ENCODE measurements at regions not wholly inside any gene's neighbourhood (a gene's known extent, or its start where the extent isn't known, plus 50 kb on each side); places are given as distances from the start of the nearest gene placed in this dataset.

DNA sequence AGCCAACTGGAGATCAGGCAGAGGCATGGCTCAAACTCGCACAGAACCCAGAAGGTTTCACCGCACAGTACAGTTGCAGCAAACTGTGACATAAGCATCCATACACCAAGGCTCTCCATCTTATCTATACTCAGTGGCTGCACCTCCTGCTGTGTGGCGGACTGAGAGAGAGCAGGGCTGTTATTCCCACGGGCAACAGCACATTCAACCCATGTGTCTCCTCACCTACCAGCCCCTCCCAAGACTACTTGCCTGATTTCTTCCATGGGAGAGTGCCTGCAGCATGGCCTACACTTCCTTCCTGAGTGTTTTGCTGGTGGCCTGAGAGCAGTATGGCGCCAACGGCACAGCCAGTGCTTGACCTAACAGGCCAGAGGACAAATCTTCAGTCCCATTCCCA is 1606.6 kb downstream of the SLITRK1 start (continued):
- no peak for TF ChIP-seq PKNOX1 (IDR thresholded peaks at IDR 0.05)
- TF ChIP-seq RFX5 (IDR thresholded peaks at IDR 0.05; ENCODE audit: low read depth, low read length): no peak
- no peak for TF ChIP-seq EZH2 (IDR thresholded peaks at IDR 0.05; ENCODE audit: borderline replicate concordance, control insufficient read depth, low read depth, low read length)
- TF ChIP-seq FOXK2 (IDR thresholded peaks at IDR 0.05): no peak

DNA sequence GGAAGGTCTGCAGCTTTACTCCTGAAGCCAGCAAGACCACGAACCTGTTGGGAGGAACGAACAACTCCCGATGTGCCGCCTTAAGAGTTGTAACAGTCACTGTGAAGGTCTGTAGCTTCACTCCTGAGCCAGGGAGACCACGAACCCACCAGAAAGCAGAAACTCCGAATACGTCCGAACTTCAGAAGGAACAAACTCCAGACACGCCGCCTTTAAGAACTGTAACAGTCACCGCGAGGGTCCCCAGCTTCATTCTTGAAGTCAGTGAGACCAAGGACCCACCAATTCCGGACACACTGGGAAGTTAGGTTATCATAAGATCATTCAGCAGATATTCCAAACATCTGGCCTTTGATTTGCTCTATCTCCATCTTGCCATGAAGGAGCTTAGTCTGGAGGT is 1623.0 kb downstream of the SLITRK1 start:
- DNase-seq (ENCODE audit: low read depth, low spot score) (no peak), FAIRE-seq (no peak), ATAC-seq (no peak)
- in situ Hi-C loops (cut with MboI): no loop called here
- Histone ChIP-seq H3K4me1 (ENCODE audit: control insufficient read depth, insufficient read depth, low read length) (no peaks in the 10 kb centered on the region), H3K9ac (ENCODE audit: control insufficient read depth, insufficient read depth, low read length) (no peak overlapping the region), H3K4me2 (ENCODE audit: control insufficient read depth, insufficient read depth) (no peak overlapping the region), H3K79me2 (ENCODE audit: control insufficient read depth, insufficient read depth, low read length) (no peaks in the 10 kb centered on the region), H3K27me3 (replicated peaks in 1 of 2; ENCODE audit: control insufficient read depth in 2 of 2, insufficient read depth in 2 of 2, low read length in 1 of 2) (no peaks in the 10 kb centered on the region), H3K27ac (ENCODE audit: control insufficient read depth, insufficient read depth) (no peak overlapping the region), H3K4me3 (no peak overlapping the region), H3K36me3 (ENCODE audit: control insufficient read depth in 2 of 2, insufficient read depth in 2 of 2, low read length in 1 of 2) (no peaks in the 10 kb centered on the region), H4K20me1 (ENCODE audit: control insufficient read depth, insufficient read depth) (no peaks in the 10 kb centered on the region), H3K9me3 (replicated peaks; ENCODE audit: control insufficient read depth, insufficient read depth, low read length) (no peaks in the 10 kb centered on the region), H2AFZ (ENCODE audit: control insufficient read depth, low read depth, low read length) (no peak overlapping the region)
- ChIA-PET RAD21 (ENCODE audit: unreplicated experiment) (no interaction called here), POLR2A (no interaction called here), SMC1A (ENCODE audit: uncharacterized antibody, unreplicated experiment) (no interaction called here), CTCF (no interaction called here)
- BruUV-seq (replicated peaks): no TSS peak
- WGBS (ENCODE audit: insufficient coverage, insufficient replicate concordance, low lambda C conversion rate, missing lambda C conversion rate): 55% methylated on average over 13 of the region's 13 CpGs
- intact Hi-C loops (cut with micrococcal nuclease; ENCODE audit: unreplicated experiment): no loop called here
- TF ChIP-seq ATF2 (IDR thresholded peaks at IDR 0.05; ENCODE audit: low read length) (no peak), SMC3 (IDR thresholded peaks at IDR 0.05; ENCODE audit: borderline replicate concordance, low read length) (no peak), MAX (IDR thresholded peaks at IDR 0.05; ENCODE audit: low read depth, low read length) (no peak), IKZF2 (IDR thresholded peaks at IDR 0.05) (no peak), POLR2AphosphoS5 (IDR thresholded peaks at IDR 0.05; ENCODE audit: low read length) (no peak), E2F8 (IDR thresholded peaks at IDR 0.05; ENCODE audit: low read depth, partially characterized antibody) (no peak), ATF3 (IDR thresholded peaks at IDR 0.05; ENCODE audit: borderline replicate concordance, extremely low read depth, low read depth, low read length) (no peak), KLF5 (IDR thresholded peaks at IDR 0.05; ENCODE audit: partially characterized antibody) (no peak), SIX5 (IDR thresholded peaks at IDR 0.05; ENCODE audit: low read depth, low read length, severe bottlenecking) (no peak), ZNF274 (IDR thresholded peaks at IDR 0.05; ENCODE audit: insufficient read depth, insufficient read length) (no peak), SIN3A (IDR thresholded peaks at IDR 0.05; ENCODE audit: low read depth, low read length) (no peak), ZSCAN29 (IDR thresholded peaks at IDR 0.05) (no peak)

Measured in GM12878 (cell line).